Common myeloid progenitor, CD34-positive (primary cell): ENCODE measurements at regions not wholly inside any gene's neighbourhood (a gene's known extent, or its start where the extent isn't known, plus 50 kb on each side); places are given as distances from the start of the nearest gene placed in this dataset.

Experiments
- CTCF ChIA-PET: fragments of 350-600 bp; sonication (Branson Sonifier 250); formaldehyde crosslinking; loops from one replicate; lab custom pipeline; 2021; ENCODE audit warnings: antibody characterized with exemption; lab: Charles Lee
- POLR2A ChIA-PET: fragments of 350-600 bp; sonication (Branson Sonifier 250); formaldehyde crosslinking; loops from one replicate; lab custom pipeline; 2021; ENCODE audit warnings: antibody characterized with exemption; lab: Charles Lee
- DNase-seq, 3 donors: peaks; one replicate each; pipeline versions ENCODE4 v3.0.0 to v3.0.0-alpha.2; 2013
- H3K27ac ChIP-seq, 2 experiments: 1 replicate in 1 of 2; 2 replicates in 1 of 2; pipeline ENCODE4 v1.7.0; 2013; ENCODE audit warnings: inconsistent platforms in 2 of 2, low read length in 2 of 2, mild to moderate bottlenecking in 2 of 2, low read depth in 1 of 2, moderate library complexity in 1 of 2; ENCODE audit not compliant: severe bottlenecking in 2 of 2, insufficient read depth in 1 of 2, poor library complexity in 1 of 2
- H3K27me3 ChIP-seq, 5 experiments: replicated peaks in 2 of 5; 1 replicate in 3 of 5; 2 replicates in 2 of 5; pipeline versions ENCODE4 v1.6.1 to v1.7.0; 2013; ENCODE audit warnings: low read length in 4 of 5, mild to moderate bottlenecking in 2 of 5, moderate library complexity in 2 of 5, inconsistent platforms in 1 of 5; ENCODE audit not compliant: insufficient read depth in 5 of 5, control insufficient read depth in 4 of 5
- H3K36me3 ChIP-seq, 4 experiments: 1 replicate in 2 of 4; 2 replicates in 2 of 4; pipeline versions ENCODE4 v1.6.1 to v1.7.0; 2013; ENCODE audit warnings: low read length in 3 of 4, control low read depth in 1 of 4, mild to moderate bottlenecking in 1 of 4; ENCODE audit not compliant: control insufficient read depth in 4 of 4, insufficient read depth in 4 of 4
- H3K4me1 ChIP-seq, 4 experiments: 1 replicate in 3 of 4; 2 replicates in 1 of 4; pipeline versions ENCODE4 v1.6.1 to v1.7.1; 2013; ENCODE audit warnings: low read length in 3 of 4, mild to moderate bottlenecking in 3 of 4, control low read depth in 1 of 4, inconsistent platforms in 1 of 4, moderate library complexity in 1 of 4; ENCODE audit not compliant: control insufficient read depth in 4 of 4, insufficient read depth in 4 of 4; ENCODE audit errors: control extremely low read depth in 1 of 4
- H3K4me3 ChIP-seq, 7 experiments: 1 replicate in 4 of 7; 2 replicates in 3 of 7; pipeline versions ENCODE4 v1.5.1 to v1.7.0; 2013; ENCODE audit warnings: mild to moderate bottlenecking in 7 of 7, low read length in 6 of 7, moderate library complexity in 6 of 7, inconsistent platforms in 2 of 7, low read depth in 2 of 7, control low read depth in 1 of 7; ENCODE audit not compliant: insufficient read depth in 4 of 7, control insufficient read depth in 1 of 7; ENCODE audit errors: extremely low read depth in 1 of 7
- H3K9me3 ChIP-seq, 5 experiments: 1 replicate in 4 of 5; 2 replicates in 1 of 5; pipeline versions ENCODE4 v1.6.1 to v1.7.1; 2013; ENCODE audit warnings: low read length in 4 of 5, mild to moderate bottlenecking in 2 of 5, inconsistent platforms in 1 of 5, low read depth in 1 of 5, moderate library complexity in 1 of 5; ENCODE audit not compliant: control insufficient read depth in 4 of 5, insufficient read depth in 2 of 5; ENCODE audit errors: control extremely low read depth in 1 of 5
- WGBS: methylation state at CpG from one replicate; pipeline ENCODE4 v1.1.5; 2013; ENCODE audit not compliant: insufficient coverage; 5-methylcytosine and 5-hydroxymethylcytosine counted together

DNA sequence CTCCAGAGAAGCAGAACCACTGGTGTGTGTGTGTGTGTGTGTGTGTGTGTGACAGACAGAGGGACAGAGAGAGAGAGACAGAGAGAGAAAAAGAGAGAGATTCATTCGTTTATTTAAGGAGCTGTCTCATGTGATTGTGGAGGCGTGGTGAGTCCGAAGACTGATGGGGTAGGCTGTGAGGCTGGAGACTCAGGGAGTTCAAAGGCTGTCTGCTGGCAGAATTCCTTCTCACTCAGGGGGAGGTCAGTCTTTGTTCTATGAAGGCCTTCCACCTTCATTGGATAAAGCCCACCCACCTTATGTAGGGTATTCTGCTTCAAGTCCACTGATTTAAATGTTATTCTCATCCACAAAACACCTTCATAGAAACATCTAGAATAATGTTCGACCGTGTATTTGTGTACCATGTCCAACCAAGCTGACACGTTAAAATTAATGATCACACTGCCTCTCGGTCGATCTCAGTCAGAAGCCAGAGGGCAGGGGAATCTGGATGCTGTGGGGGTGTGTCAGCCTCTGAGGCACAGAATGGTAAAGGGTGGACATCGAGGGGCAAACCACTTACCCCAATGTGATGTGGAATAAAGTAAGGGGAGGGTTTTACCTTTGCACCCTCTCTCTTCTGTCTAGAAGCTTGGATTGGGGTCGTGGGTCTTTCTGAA, 275.6 kb downstream of the SLC4A3 start:
- no peaks in the 10 kb centered on the region for H3K9me3 ChIP-seq
- POLR2A ChIA-PET: no interaction called here
- 80% methylated on average over 7 of the region's 10 CpGs for WGBS

DNA sequence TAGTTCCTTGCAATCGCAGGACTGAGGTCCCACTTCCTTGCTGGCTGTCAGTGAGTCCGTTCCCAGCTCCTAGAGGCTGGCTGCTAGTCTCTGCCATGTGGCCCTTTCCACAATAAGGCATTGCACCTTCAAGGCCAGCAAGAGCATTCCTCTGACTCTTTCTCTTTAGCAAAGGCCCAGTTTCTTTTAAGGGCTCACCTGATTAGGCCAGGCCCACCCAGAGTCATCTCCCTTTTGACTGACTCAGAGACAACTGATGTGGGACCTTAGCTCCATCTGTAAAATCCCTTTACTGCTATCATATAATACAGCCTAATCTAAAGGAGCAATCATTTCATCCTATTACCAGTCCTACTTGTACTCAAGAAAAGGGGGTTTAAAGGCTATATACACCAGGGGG, 278.2 kb downstream of the SLC4A3 start:
- no peaks in the 10 kb centered on the region for H3K4me1 ChIP-seq
- no peak for DNase-seq
- H3K27me3 ChIP-seq: no peaks in the 10 kb centered on the region
- no peak overlapping the region for H3K27ac ChIP-seq
- ChIA-PET POLR2A (no interaction called here), CTCF (no interaction called here)
- H3K4me3 ChIP-seq: no peak overlapping the region
- 100% methylated on average over 2 of the region's 2 CpGs for WGBS
- H3K36me3 ChIP-seq: no peaks in the 10 kb centered on the region
- no peaks in the 10 kb centered on the region for H3K9me3 ChIP-seq

More for the DNA sequence above, 275.6 kb downstream of the SLC4A3 start:
- H3K4me3 ChIP-seq: no peak overlapping the region
- H3K27ac ChIP-seq: no peak overlapping the region
- H3K4me1 ChIP-seq: no peaks in the 10 kb centered on the region
- no peak for DNase-seq
- no peaks in the 10 kb centered on the region for H3K27me3 ChIP-seq
- no peaks in the 10 kb centered on the region for H3K36me3 ChIP-seq
- CTCF ChIA-PET: no interaction called here

DNA sequence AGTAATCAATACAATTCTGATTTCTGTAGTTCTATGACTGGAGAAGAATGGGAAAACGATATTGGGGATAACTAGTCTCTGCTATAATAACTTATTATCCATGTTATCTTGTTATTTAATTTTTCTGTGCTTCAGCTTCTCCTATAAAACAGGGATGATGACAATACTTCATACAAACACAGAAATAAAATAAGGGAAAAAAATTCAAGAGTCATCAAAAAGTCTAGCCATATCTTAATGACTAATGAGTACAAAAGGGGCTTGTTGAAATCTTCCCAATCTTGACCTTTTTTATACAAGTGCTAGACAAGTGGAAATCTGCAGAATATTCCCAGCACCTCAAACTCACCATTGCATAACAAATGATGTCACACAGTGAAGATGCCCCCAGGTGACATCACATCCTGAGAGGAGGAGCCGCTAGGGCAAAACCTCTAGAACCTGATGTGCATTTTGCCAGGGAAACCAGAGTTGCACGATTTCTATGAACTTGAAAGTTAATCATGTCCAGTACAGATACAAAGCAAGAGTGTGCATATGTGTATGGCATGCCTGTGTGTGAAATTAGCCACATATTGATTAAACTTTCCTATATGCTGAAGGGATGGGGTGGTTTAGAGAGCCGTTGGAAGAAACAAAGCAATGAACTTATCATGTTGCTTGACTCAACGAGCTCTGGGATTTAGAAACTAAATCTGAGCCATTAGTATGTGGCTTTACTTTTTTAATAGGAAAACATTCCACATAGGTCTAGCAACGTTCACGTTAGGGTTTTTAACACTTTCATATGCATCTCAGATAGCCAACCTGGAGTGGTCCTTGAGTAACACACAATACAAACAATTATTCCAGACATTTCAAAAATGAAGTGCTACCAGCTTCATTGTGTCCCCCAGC, 278.9 kb downstream of the SLC4A3 start:
- WGBS: 95% methylated on average over 3 of the region's 7 CpGs
- H3K27me3 ChIP-seq: no peaks in the 10 kb centered on the region
- no peak overlapping the region for H3K4me3 ChIP-seq
- CTCF ChIA-PET: no interaction called here
- H3K9me3 ChIP-seq: no peaks in the 10 kb centered on the region
- H3K27ac ChIP-seq: no peak overlapping the region
- no peaks in the 10 kb centered on the region for H3K36me3 ChIP-seq
- no peaks in the 10 kb centered on the region for H3K4me1 ChIP-seq
- POLR2A ChIA-PET: interaction anchor here (0.6 kb wide), 1 partner anchor 19 kb away, joined by 3 read pairs; no protein-coding TSS in a partner anchor
- no peak for DNase-seq

DNA sequence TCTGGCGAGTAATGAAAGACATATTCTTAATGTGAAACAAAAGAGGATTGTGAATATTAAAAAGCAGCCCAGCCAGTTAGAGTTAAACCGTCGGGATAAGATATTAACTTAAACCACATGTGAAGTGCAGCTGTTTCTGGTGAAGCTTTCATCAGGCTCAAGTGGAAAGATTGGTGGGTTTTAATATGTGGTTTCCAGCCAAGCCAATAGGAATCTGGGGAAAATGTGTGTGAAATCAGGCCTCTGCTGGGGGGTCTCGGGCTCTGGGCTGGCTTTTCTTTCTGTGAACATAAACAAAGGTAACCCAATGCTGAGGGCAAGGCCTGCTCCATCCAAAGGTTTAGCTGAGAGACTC, 279.6 kb downstream of the SLC4A3 start:
- H3K4me1 ChIP-seq: no peaks in the 10 kb centered on the region
- 100% methylated on average over 2 of the region's 4 CpGs for WGBS
- H3K4me3 ChIP-seq: no peak overlapping the region
- no peak overlapping the region for H3K27ac ChIP-seq
- ChIA-PET POLR2A (interaction anchor here (0.6 kb wide), 1 partner anchor 20 kb away, joined by 3 read pairs; no protein-coding TSS in a partner anchor), CTCF (no interaction called here)
- H3K27me3 ChIP-seq: no peaks in the 10 kb centered on the region
- no peaks in the 10 kb centered on the region for H3K9me3 ChIP-seq
- no peak for DNase-seq
- H3K36me3 ChIP-seq: no peaks in the 10 kb centered on the region

DNA sequence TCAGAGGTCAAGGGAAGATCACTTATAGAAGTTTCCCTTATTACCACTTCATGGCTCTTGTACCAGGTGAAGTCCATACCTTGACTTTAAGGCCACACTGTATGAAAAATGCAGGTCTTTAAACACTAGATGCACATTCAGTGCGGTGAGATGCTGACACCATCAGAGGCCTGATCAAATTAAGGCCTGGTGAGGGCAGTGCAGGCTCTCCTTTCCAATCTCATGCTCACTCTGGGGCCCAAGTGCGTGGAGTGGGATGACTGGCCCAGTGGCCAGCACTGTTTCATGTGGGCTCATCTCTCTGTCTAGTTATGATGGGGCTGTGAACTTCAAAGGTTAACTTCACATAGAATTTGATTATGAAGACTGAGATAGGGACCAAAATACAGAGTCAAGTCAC, 281.1 kb downstream of the SLC4A3 start:
- no peaks in the 10 kb centered on the region for H3K9me3 ChIP-seq
- H3K27me3 ChIP-seq: no peaks in the 10 kb centered on the region
- ChIA-PET CTCF (no interaction called here), POLR2A (no interaction called here)
- H3K4me3 ChIP-seq: no peak overlapping the region
- no peaks in the 10 kb centered on the region for H3K4me1 ChIP-seq
- WGBS: 94% methylated on average over 2 of the region's 2 CpGs
- H3K27ac ChIP-seq: no peak overlapping the region
- no peak for DNase-seq
- H3K36me3 ChIP-seq: no peaks in the 10 kb centered on the region

- Histone ChIP-seq H3K27me3 (no peaks in the 10 kb centered on the region), H3K4me1 (no peaks in the 10 kb centered on the region), H3K27ac (no peak overlapping the region), H3K4me3 (no peak overlapping the region), H3K9me3 (no peaks in the 10 kb centered on the region), H3K36me3 (no peaks in the 10 kb centered on the region)
- no peak for DNase-seq
- CTCF ChIA-PET: no interaction called here
- POLR2A ChIA-PET: no interaction called here
- 80% methylated on average over 4 of the region's 4 CpGs for WGBS
Observed at GRCh38 chr2:219911541-219911940, 284.1 kb downstream of the SLC4A3 start.

GRCh38 chr2:219912491-219912921, 285.1 kb downstream of the SLC4A3 start:
- POLR2A ChIA-PET: no interaction called here

More at GRCh38 chr2:219912491-219912921, 285.1 kb downstream of the SLC4A3 start:
- no peak overlapping the region for H3K4me3 ChIP-seq
- H3K4me1 ChIP-seq: no peaks in the 10 kb centered on the region
- no peak overlapping the region for H3K27ac ChIP-seq
- CTCF ChIA-PET: no interaction called here
- WGBS: 98% methylated on average over 5 of the region's 7 CpGs
- DNase-seq: no peak
- H3K27me3 ChIP-seq: no peaks in the 10 kb centered on the region
- H3K36me3 ChIP-seq: no peaks in the 10 kb centered on the region
- no peaks in the 10 kb centered on the region for H3K9me3 ChIP-seq
